NCI-H1436 (cell line): ENCODE measurements at regions not wholly inside any gene's neighbourhood (a gene's known extent, or its start where the extent isn't known, plus 50 kb on each side); places are given as distances from the start of the nearest gene placed in this dataset.
"Not testable (repeated sequence)": the region's sequence is repeated elsewhere in the genome, so short reads cannot be mapped to it uniquely, and the experiment has no call there.

Source experiments
- DNase-seq: peaks from one replicate; lab custom pipeline; 2025; lab: John Stamatoyannopoulos, UW

DNA sequence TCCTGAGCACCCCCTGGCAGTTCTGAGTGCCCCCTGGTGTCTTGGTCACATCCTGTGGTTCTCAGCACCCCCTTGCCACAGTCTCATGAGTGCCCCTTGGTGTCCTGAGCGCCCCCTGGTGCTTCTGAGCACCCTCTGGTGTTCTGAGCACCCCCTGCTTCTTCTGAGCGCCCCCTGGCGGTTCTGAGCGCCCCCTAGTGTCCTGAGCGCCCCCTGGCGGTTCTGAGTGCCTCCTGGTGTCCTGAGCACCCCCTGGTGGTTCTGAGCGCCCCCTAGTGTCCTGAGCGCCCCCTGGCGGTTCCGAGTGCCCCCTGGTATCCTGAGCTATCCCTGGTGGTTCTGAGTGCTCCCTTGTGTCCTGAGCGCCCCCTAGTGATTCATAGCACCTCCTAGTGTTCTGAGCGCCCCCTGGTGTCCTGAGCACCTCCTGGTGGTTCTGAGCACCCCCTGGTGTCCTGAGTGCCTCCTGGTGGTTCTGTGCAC lies 473.7 kb downstream of the TMEM121 start:
- not testable (repeated sequence) for DNase-seq

GRCh38 chr14:106001277-106001676 lies 474.9 kb downstream of the TMEM121 start:
- not testable (repeated sequence) for DNase-seq

- no peak for DNase-seq
Measured at GRCh38 chr14:106003351-106003750, 477.0 kb downstream of the TMEM121 start.

DNA sequence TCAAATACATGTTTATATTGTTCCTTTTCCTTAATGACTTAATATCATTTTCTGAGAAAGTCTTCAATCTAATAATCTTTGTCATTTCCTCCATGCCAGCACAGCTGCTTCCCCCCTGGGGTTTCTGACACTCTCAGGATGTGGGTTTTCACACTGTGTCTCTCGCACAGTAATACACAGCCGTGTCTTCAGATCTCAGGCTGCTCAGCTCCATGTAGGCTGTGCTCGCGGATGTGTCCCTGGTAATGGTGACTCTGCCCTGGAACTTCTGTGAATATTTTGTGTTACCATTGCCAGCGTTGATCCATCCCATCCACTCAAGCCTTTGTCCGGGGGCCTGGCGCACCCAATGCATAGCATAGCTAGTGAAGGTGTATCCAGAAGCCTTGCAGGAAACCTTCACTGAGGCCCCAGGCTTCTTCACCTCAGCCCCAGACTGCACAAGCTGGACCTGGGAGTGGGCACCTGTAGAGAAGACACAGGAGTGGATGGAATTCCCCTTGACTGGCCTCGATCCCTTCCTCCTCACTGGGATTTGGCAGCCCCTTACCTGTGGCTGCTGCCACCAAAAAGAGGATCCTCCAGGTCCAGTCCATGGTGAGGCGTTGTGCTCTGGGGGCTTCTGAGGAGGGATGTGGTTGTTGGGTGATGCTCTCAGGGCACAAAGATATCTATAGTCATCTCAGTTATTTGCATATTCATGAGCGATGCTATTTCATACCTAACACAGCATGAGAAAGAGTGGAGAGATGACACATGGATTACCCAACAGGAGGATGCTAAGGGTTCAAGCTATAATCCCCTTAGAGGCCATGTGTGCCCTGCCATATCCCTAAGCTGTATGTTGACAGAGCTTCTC lies 478.8 kb downstream of the TMEM121 start:
- not testable (repeated sequence) for DNase-seq

DNA sequence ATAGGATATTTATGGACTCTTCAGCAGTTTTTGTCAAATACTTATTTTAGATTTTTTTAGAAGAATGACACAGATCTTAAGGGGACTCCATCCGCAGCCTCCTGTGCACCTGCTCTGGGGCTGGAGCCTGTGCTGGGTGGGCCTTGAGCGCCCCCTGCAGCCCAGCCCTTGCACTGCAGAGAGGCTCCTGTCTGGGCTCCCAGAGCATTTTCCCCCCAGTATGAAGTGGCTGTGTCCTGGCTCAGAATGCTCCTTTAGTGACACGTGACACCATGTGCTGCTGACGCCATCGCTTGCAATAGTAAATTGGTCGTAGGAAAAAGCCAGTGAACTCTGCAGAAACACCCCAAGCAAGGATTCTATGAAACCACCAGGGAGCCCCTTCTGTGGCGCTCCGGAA lies 479.7 kb downstream of the TMEM121 start:
- DNase-seq, result not testable (repeated sequence)

DNA sequence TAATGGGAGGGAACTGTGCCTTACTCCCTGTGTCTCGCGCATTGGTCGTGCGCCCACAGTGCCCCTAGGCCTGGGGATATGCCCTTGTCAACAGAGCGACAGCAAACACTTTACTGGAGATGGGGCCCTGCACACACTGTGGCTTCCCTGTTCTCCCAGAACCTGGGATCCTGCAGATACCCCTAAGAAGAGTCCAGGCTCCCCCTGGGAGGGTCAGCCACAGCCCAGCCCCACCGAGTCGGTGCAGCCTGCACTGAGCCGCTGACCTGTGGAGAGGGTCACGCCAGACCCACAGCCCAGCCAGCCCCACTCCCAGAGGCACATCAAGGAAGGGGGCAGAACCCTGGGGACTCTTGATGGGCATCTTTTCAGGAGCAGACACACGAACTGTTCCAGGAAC lies 480.3 kb downstream of the TMEM121 start:
- not testable (repeated sequence) for DNase-seq

- DNase-seq, result no peak
Measured at GRCh38 chr14:106010783-106011182, 484.4 kb downstream of the TMEM121 start.

DNA sequence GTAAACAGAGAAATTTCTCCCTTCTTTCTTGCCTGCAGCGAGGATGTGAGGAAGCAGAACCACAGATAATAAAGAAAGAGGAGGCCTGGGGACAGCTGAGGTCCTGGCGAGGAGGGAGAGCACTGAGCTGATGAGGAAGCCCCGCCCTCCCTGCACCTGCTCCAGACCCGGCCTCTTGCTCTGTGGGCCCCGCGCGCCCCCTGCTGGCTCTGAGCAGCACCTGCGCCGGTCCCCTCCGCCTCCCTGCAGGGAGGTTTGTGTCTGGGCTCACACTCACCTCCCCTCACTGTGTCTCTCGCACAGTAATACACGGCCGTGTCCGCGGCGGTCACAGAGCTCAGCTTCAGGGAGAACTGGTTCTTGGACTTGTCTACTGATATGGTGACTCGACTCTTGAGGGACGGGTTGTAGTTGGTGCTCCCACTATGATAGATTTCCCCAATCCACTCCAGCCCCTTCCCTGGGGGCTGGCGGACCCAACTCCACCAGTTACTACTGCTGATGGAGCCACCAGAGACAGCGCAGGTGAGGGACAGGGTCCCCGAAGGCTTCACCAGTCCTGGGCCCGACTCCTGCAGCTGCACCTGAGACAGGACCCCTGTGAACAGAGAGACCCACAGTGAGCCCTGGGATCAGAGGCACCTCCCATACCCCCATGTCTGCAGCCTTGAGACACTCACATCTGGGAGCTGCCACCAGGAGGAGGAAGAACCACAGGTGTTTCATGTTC lies 485.4 kb downstream of the TMEM121 start:
- DNase-seq, result peak; percentile 8

- not testable (repeated sequence) for DNase-seq
Measured at GRCh38 chr14:106012361-106012725, 486.0 kb downstream of the TMEM121 start.

- DNase-seq, result no peak
Measured at GRCh38 chr14:106013879-106014376, 487.5 kb downstream of the TMEM121 start.

DNA sequence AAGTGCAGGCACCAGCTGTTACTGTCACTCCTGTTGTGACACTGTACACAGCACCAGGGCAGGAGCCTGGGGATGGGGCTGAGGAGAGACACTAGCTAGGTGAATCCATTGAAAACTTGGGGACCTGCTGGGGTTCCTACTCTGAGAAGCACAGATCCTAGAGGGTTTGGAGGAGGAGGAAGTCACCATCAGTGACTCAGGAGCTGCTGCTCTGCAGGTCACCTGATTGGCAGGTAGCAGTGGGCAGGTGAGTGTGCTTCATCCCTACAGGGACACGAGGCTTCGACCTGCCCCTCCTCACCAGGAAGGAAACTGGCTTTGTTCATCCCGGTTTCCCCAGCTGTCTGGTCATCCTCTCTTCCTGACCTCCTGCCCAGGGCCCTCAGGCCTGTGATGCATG lies 491.6 kb downstream of the TMEM121 start:
- DNase-seq, result not testable (repeated sequence)

DNA sequence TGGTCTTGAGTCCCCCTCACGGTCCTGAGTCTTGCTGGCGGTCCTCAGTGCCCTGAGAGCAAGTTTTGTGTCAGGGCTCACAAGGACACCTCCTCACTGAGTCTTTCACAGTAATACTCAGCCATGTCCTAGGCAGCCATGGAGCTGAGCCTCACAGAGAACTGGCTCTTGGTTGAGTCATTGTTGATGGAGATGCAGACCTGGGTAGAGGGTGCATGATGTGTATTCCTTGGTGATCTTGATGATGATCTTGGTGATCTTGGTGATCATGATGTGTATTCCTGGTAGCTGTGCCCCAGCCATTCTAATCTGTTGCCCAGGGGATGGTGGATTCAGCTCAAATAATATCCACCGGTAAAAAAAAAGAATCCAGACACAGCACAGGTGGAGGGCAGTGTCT lies 495.4 kb downstream of the TMEM121 start:
- DNase-seq, result no peak

DNA sequence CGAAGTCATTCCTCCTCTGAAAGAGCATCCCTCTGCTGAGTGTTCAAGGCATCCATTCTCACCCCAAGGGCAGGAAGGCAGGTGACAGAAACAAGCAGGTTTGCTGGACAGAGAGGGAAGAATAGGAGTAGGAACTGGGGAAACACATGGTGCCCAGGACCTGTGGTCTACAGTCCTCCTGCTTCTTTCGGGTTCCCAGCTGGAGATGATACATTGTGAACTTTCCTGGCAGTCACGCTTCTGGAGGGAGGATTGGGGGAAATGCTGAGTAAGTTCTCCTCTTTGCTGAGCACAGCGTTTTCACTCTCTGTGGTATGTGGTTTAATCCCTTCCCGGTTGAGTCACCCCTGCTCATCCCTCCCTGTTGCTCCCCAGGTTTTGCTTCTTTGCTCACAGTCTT lies 496.3 kb downstream of the TMEM121 start:
- DNase-seq, result not testable (repeated sequence)

GRCh38 chr14:106023411-106023810 lies 497.0 kb downstream of the TMEM121 start:
- no peak for DNase-seq

GRCh38 chr14:106024983-106025604 lies 498.7 kb downstream of the TMEM121 start:
- no peak for DNase-seq

DNA sequence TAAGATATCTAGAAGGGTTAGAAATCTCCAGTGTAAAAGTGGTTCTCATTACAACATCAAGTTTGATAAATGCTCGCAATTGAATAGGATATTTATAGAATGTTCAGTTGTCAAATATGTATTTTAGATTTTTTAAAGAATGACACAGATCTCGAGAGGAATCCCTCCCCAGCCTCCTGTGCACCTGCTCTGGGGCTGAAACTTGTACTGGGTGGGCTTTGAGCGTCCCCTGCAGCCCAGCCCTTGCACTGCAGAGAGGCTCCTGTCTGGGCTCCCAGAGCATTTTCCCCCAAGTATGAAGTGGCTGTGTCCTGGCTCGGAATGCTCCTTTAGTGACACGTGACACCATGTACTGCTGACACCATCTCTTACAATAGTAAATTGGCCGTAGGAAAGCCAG lies 499.6 kb downstream of the TMEM121 start:
- DNase-seq, result no peak

GRCh38 chr14:106027759-106028158 lies 501.4 kb downstream of the TMEM121 start:
- not testable (repeated sequence) for DNase-seq

- no peak for DNase-seq
Measured at GRCh38 chr14:106029959-106030358, 503.6 kb downstream of the TMEM121 start.

DNA sequence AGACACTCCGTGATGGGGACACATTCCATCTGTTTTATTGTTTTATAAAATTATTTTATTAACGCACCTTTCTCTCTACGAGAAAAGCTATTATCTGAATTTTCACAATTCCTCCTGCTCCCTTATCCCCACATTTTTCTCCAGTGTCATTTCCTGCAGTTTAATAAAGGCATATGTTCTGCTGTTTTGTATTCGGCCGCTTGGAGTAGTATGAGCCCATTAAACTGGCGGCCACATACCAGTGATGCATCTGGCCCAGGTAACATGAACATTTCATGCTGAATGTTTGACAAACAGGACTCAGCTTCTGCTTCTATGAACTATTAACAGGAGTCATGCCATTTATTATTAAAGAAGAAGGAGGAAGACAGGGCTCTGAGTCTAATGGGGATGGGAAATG lies 511.0 kb downstream of the TMEM121 start:
- DNase-seq, result no peak

DNA sequence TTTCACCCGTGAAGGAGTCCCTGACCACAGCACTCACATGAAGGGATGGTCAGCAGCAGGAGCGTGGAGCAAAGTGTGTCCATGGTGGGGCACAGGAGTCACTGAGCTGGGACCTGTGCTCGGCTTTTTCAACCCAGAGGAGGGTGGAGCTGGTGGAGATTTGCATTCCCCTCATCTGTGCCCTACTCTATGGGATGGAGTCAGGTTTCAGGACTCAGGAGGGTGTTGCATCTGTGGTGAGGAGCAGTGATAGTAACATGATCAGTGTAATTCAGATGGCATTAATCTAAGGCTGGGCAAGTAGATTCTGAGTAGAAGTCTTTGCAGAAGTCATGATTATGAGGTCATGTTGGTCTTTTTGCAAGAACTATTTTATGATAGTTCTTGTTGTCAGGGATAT lies 511.9 kb downstream of the TMEM121 start:
- no peak for DNase-seq

DNA sequence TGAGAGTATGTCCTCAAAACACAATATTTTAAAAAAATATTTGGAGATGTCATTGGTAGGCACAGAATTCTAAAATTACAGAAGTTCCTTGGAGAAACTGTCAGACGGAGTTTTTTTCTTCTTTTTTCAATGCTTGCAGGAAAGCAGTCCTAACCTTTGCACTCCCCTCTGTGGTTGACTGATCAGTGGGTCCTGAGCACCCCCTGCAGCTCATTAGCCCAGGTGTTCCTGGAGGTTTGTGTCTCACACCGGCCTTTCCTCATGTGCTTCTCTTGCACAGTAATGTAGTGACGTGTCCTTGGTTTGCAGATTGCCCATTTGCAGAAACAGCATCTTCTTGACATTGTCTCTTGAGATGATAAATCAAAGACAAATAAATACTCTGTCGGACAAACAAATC lies 513.0 kb downstream of the TMEM121 start:
- no peak for DNase-seq

- no peak for DNase-seq
Measured at GRCh38 chr14:106044515-106044914, 518.1 kb downstream of the TMEM121 start.
